ENCODE measurements at regions not wholly inside any gene's neighbourhood (a gene's known extent, or its start where the extent isn't known, plus 50 kb on each side); places are given as distances from the start of the nearest gene placed in this dataset.
"Not testable (repeated sequence)": the region's sequence is repeated elsewhere in the genome, so short reads cannot be mapped to it uniquely, and the experiment has no call there.

DNA sequence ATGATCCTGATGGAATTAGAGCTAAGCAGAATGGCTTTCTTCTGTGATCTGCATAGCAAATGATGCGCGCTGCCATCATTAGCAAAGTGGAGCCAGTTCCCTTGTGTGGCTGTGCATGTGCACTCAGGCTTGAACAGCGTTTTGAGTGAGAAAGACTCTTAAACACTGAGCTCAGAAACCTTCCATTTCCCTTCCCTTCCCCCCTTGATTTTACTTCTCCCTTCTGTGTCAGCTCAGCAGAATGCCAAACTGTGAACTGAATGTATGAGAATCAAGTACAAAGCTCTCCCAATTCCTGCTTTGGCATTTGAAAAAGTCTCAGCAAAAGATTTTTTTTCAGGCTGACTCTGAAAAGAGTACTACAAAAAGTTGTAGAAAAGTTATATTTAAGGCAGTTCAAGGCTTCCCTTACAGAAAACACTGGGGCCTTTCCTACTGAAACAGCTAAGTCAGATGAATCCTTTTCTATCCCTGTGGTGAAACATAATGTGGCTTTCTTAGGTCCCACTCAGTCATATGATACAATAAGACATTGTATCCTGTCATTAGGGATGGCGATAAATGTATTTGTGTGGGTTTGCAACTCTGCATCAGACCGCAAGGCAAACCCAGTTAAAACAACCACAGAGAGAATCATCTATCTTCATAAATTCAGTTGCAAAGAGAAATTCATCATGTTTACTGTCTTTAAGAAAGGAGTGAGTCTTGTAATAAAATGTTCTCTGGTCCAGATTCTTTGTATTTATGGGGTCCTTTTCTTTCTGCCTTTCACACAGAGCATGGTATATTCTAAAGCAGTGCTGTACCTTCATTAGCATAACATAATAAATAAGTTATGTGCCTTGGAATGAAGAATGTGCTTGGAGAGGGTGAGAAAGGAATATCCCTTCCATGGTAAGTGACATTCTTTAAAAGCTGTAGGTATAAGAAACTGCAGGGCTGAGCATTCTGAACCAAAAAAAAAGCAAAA, 222.6 kb downstream of the CAAP1 start:
- no peak overlapping the region for H3K9ac ChIP-seq (ENCODE audit: low read depth, low read length)

DNA sequence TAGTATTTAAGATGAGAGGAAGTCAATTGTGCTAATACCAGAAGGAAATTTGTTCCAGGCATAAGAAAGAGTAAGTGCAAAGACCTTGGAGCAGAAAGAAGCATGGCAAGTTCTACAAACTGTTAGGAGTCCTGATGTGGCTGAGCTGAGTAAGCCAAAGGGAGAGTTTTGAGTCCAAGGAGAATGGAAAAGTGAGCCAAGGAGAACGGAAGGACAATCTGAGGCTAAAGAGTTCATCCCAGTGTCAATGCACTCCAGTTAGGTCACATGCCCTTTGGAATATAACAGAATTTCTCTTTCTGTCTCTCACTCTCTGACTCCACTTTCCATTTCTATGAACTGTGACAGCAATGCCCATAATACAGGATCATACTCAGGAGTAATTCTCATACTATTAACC, 224.7 kb downstream of the CAAP1 start:
- H3K9ac ChIP-seq (ENCODE audit: low read depth, low read length), result no peak overlapping the region
- H3K4me1 ChIP-seq (ENCODE audit: insufficient read depth, low read length), result peaks cover 8% of the 10 kb centered on the region
- H3K36me3 ChIP-seq (ENCODE audit: insufficient read depth, low read length), result no peaks in the 10 kb centered on the region
- no peaks in the 10 kb centered on the region for H3K9me3 ChIP-seq (ENCODE audit: control insufficient read depth, insufficient read depth, low read length)

More for the DNA sequence above, 222.6 kb downstream of the CAAP1 start:
- Histone ChIP-seq H3K4me1 (ENCODE audit: insufficient read depth, low read length) (peaks cover 8% of the 10 kb centered on the region), H3K36me3 (ENCODE audit: insufficient read depth, low read length) (no peaks in the 10 kb centered on the region), H3K9me3 (ENCODE audit: control insufficient read depth, insufficient read depth, low read length) (no peaks in the 10 kb centered on the region)

DNA sequence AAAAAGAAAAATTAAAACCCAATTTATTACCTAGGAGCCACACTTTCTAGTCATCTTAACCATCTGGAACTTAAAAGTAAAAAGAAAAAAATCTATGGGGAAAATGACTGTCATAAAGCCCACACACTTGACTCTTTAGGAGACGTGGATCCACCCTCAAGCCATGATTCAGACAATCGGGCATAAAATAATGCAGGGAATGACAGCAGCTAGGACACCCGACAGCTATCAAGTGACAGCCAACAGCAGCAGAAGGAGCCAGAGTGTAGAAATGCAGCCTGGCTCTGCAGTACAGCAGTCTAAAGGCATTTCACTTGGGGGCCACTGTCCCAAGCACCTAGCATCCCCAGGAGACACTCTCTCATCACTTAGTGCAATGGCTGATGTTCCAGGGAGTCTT, 226.9 kb downstream of the CAAP1 start:
- H3K36me3 ChIP-seq (ENCODE audit: insufficient read depth, low read length), result no peaks in the 10 kb centered on the region
- H3K9ac ChIP-seq (ENCODE audit: low read depth, low read length), result no peak overlapping the region
- peaks cover 8% of the 10 kb centered on the region for H3K4me1 ChIP-seq (ENCODE audit: insufficient read depth, low read length)
- no peaks in the 10 kb centered on the region for H3K9me3 ChIP-seq (ENCODE audit: control insufficient read depth, insufficient read depth, low read length)

DNA sequence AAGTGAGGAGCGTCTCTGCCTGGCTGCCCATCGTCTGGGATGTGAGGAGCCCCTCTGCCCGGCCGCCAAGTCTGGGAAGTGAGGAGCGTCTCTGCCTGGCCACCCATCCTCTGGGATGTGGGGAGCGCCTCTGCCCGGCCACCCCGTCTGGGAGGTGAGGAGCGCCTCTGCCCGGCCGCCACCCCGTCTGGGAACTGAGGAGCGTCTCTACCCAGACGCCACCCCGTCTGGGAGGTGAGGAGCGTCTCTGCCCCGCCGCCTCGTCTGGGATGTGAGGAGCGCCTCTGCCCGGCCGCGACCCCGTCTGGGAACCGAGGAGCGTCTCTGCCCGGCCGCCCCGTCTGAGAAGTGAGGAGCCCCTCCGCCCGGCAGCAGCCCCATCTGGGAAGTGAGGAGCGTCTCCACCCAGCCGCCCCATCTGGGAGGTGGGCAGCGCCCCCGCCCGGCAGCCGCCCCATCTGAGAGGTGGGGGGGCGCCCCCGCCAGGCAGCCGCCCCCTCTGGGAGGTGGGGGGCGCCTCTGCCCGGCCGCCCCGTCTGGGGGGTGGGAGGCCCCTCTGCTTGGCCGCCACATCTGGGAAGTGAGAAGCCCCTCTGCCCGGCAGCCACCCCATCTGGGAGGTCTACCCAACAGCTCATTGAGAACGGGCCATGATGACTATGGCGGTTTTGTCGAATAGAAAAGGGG, 228.4 kb downstream of the CAAP1 start:
- H3K9ac ChIP-seq (ENCODE audit: low read depth, low read length); H3K4me1 ChIP-seq (ENCODE audit: insufficient read depth, low read length); H3K9me3 ChIP-seq (ENCODE audit: control insufficient read depth, insufficient read depth, low read length); H3K36me3 ChIP-seq (ENCODE audit: insufficient read depth, low read length): not testable (repeated sequence)

DNA sequence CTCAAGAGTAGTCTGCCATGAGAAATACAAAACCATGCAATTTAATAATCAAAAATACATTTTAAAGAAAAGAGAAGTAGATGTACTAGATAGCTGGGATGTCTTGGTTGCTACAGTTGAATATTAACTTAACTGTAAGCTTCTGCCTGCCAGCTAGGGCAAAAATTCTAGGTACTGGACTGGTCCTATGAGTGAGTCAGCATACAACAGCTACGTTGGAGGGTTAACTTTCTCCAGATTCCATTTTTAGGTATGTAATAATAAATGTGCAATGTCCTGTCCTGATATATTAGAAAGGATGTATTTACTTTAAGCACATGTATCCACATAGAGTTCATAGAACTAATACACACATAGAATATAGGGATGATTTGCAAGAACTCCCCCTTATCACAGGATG, 230.1 kb downstream of the CAAP1 start:
- no peaks in the 10 kb centered on the region for H3K36me3 ChIP-seq (ENCODE audit: insufficient read depth, low read length)
- H3K9me3 ChIP-seq (ENCODE audit: control insufficient read depth, insufficient read depth, low read length), result no peaks in the 10 kb centered on the region
- H3K9ac ChIP-seq (ENCODE audit: low read depth, low read length), result no peak overlapping the region
- no peaks in the 10 kb centered on the region for H3K4me1 ChIP-seq (ENCODE audit: insufficient read depth, low read length)

DNA sequence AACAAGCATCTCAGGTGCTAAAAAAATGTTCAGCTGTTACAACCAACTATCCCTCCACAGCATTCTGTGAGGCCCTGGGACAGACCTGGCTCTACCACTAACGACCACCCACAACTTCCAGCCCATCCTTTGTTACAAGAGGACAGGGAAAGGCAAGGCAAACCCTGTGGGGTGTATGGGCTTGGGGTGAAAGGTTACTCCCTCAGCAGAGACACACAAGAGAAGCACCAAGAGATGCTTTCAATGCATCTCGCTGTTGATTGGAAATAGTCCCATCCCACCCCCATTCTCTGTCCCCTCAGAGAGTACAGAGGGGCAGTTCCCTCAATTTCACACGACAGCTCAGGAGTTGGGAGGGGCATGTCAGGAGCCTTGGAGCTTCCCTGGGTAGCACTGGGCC, 234.1 kb downstream of the CAAP1 start:
- Histone ChIP-seq H3K9ac (ENCODE audit: low read depth, low read length) (no peak overlapping the region), H3K36me3 (ENCODE audit: insufficient read depth, low read length) (no peaks in the 10 kb centered on the region), H3K9me3 (ENCODE audit: control insufficient read depth, insufficient read depth, low read length) (no peaks in the 10 kb centered on the region), H3K4me1 (ENCODE audit: insufficient read depth, low read length) (no peaks in the 10 kb centered on the region; the same call in 1 of the 2 replicates)

DNA sequence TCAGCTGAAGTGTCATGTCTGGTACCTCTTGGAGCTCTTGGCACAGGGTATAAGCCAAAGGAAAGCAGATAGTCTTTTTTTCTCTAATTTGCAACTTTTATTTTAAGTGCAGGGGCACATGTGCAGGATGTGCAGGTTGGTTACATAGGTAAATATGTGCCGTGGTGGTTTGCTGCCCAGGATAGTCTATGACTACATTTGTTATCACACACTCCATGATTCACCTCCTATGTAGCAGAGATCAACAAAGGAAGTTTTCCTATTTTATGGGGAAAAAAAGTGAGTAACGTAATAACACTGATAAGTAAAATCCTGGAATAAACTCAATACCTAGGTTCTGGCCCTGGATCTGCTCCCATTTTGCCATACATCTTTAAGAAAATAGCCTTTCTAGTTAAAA, 234.6 kb downstream of the CAAP1 start:
- Histone ChIP-seq H3K4me1 (ENCODE audit: insufficient read depth, low read length) (no peaks in the 10 kb centered on the region; the same call in 1 of the 2 replicates), H3K36me3 (ENCODE audit: insufficient read depth, low read length) (no peaks in the 10 kb centered on the region), H3K9ac (ENCODE audit: low read depth, low read length) (no peak overlapping the region), H3K9me3 (ENCODE audit: control insufficient read depth, insufficient read depth, low read length) (no peaks in the 10 kb centered on the region)

DNA sequence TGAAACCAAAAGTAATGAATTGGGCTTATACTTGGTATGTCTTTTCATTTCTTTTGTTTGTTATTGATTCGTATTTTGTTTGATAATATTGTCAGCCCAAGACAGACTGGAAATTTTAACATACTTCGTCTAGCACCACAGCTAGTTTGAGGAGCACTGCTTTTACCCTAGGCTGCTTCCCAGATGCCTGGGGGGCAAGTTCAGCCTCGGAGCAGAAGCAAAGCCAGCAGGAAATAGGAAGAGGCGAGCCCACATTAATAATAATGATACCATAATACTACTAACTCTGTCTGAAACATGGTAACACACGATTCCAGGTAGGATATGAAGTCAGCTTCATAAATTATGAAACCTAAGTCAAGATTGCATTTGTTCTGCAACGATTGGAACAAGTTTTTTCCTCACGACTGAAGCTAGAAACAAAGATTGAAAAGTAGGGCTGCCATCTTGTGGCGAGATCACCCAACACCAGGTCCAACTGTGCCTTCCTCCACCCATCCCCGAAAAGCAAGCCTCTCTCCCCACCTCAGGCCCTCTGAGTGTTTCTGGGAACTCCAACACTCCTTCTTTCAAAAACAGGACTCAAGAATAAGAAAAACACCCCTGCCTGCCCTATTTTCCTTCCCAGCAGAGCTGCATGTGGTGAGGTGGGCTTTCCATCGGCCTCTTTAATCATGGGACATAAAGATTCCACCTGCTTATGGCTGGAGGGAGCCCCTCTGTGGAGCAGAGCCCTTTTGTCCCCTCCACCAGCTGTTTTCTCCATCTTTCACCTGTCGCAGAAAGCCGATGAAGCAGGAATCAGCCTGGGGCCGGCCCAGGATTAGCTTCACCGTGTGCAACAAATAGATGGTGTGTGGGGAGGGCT, 236.4 kb downstream of the CAAP1 start:
- H3K9ac ChIP-seq (ENCODE audit: low read depth, low read length), result peak overlapping the region; percentile 17; the same call in 1 of the 2 replicates
- no peaks in the 10 kb centered on the region for H3K9me3 ChIP-seq (ENCODE audit: control insufficient read depth, insufficient read depth, low read length)
- H3K4me1 ChIP-seq (ENCODE audit: insufficient read depth, low read length), result no peaks in the 10 kb centered on the region; the same call in 1 of the 2 replicates
- H3K36me3 ChIP-seq (ENCODE audit: insufficient read depth, low read length), result no peaks in the 10 kb centered on the region

DNA sequence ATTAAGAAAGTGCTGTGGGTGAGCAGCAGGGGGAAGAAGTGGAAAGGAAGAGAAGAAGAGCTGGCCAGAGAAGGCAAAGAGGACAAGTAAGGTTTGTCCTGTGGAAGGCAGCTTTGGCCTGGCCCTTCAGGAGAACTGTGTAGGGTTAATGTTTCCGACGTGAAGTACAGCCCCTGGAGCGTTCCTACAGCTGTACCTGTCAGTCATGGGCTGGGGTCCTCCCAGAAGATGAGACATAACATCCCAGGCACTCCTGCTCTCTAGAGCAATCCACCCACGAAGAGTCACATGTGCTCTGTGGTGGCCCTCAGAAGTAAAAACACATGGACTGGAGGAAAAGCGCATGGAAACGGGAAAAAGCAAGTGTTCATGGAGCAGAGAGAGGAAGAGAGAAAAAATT, 237.4 kb downstream of the CAAP1 start:
- H3K9ac ChIP-seq (ENCODE audit: low read depth, low read length), result no peak overlapping the region
- H3K9me3 ChIP-seq (ENCODE audit: control insufficient read depth, insufficient read depth, low read length), result no peaks in the 10 kb centered on the region
- no peaks in the 10 kb centered on the region; the same call in 1 of the 2 replicates for H3K4me1 ChIP-seq (ENCODE audit: insufficient read depth, low read length)
- no peaks in the 10 kb centered on the region for H3K36me3 ChIP-seq (ENCODE audit: insufficient read depth, low read length)

DNA sequence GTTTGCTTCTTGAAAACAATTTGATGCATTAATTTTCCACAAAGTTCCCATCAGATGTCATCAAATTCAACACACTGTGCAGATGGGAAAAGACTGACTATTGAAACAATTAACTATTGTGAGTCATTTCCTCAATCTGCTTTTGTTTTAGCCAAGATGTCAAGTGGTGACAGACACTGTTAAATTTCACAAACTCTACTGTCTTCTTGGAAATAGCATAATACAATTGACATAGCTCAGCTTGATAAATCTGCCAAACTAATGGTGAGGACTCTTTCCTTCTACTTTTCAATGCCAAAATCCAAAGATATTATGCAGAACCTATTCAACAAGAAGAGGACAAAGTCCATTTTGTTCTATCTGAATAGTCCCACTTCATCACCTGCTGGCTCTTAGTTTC, 242.3 kb downstream of the CAAP1 start:
- no peaks in the 10 kb centered on the region for H3K4me1 ChIP-seq (ENCODE audit: insufficient read depth, low read length)
- H3K9ac ChIP-seq (ENCODE audit: low read depth, low read length), result no peak overlapping the region
- no peaks in the 10 kb centered on the region for H3K36me3 ChIP-seq (ENCODE audit: insufficient read depth, low read length)

DNA sequence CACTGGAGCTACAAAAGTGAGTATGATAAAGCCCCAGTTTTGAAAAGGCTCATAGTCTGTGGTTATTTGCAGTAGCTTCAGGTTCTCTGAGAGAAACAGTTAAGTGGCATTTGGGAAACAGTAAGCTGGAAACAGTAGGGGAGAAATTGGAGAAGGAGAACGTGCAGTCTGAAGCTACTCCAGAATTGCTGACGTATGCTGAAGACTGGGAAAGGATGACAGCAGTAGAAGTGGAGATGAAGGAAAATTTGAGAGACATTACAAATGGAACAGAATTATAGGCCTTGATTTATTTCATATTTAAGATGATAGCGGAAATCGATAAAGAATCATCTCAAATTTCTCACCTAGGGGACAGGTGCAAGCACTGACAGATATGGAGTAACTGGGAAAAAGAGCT, 248.8 kb downstream of the CAAP1 start:
- Histone ChIP-seq H3K36me3 (ENCODE audit: insufficient read depth, low read length) (no peaks in the 10 kb centered on the region), H3K9ac (ENCODE audit: low read depth, low read length) (no peak overlapping the region), H3K4me1 (ENCODE audit: insufficient read depth, low read length) (no peaks in the 10 kb centered on the region), H3K9me3 (ENCODE audit: control insufficient read depth, insufficient read depth, low read length) (no peaks in the 10 kb centered on the region)

More for the DNA sequence above, 242.3 kb downstream of the CAAP1 start:
- no peaks in the 10 kb centered on the region for H3K9me3 ChIP-seq (ENCODE audit: control insufficient read depth, insufficient read depth, low read length)

DNA sequence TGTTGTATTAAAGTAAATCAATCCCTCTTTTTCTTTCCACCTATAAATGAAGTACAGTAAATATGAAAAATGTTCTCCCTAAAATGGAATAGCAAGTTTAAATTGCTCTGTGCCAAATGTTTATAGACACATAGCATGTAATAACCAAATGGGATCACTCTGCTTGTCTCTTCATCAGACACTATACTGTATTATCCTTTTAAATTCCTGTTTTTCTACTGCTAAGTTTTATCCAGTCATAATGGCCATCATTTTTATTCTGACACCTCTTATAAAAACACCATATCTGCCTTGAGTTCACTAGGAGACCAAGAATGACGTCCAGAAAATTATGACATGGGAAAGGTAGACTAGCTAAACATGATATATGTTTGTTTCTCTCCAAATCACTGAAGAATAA, 252.8 kb downstream of the CAAP1 start:
- Histone ChIP-seq H3K4me1 (ENCODE audit: insufficient read depth, low read length) (peaks cover 17% of the 10 kb centered on the region), H3K9me3 (ENCODE audit: control insufficient read depth, insufficient read depth, low read length) (no peaks in the 10 kb centered on the region), H3K9ac (ENCODE audit: low read depth, low read length) (no peak overlapping the region), H3K36me3 (ENCODE audit: insufficient read depth, low read length) (no peaks in the 10 kb centered on the region)

DNA sequence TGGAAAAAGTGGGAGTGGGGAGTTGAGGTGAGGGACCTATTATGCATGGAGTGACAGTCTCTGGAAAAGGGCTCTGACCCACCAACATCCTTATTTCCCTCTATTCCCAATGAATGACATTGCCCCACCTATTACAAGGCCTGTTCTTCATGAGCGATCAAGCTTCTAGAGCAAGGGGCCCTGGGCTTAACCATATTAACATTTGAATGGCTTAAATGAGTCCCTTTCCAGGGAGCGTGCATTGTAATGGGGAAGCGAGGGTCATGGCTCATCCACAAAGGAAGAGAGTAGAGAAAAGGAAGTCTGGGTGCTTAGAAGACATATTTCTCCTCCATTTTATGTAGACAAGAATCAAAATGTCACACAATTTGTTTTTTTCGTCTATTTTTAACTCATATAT, 255.5 kb downstream of the CAAP1 start:
- Histone ChIP-seq H3K9me3 (ENCODE audit: control insufficient read depth, insufficient read depth, low read length) (no peaks in the 10 kb centered on the region), H3K36me3 (ENCODE audit: insufficient read depth, low read length) (no peaks in the 10 kb centered on the region), H3K9ac (ENCODE audit: low read depth, low read length) (no peak overlapping the region), H3K4me1 (ENCODE audit: insufficient read depth, low read length) (peaks cover 17% of the 10 kb centered on the region)

DNA sequence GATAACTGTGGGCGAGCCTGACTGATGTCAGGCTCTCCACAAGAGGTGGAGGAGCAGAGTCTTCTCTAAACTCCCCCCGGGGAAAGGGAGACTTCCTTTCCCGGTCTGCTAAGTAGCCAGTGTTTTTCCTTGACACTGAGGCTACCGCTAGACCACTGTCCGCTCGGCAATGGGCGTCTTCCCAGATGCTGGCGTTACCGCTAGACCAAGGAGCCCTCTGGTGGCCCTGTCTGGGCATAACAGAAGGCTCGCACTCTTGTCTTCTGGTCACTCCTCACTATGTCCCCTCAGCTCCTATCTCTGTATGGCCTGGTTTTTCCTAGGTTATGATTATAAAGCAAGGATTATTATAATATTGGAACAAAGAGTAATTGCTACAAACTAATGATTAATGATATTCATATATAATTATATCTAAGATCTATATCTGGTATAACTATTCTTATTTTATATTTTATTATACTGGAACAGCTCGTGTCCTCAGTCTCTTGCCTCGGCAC, 278.7 kb downstream of the CAAP1 start:
- H3K4me1 ChIP-seq (ENCODE audit: insufficient read depth, low read length); H3K36me3 ChIP-seq (ENCODE audit: insufficient read depth, low read length); H3K9ac ChIP-seq (ENCODE audit: low read depth, low read length); H3K9me3 ChIP-seq (ENCODE audit: control insufficient read depth, insufficient read depth, low read length): not testable (repeated sequence)
